Lung (tissue), 11 donors: ENCODE measurements at regions not wholly inside any gene's neighbourhood (a gene's known extent, or its start where the extent isn't known, plus 50 kb on each side); places are given as distances from the start of the nearest gene placed in this dataset.
"Not testable (repeated sequence)": the region's sequence is repeated elsewhere in the genome, so short reads cannot be mapped to it uniquely, and the experiment has no call there.

Experiments used
- ATAC-seq: fragments of 200-7000 bp; cut with Tn5 transposase; one replicate; pipeline ENCODE4 v1.9.1; 2020; ENCODE audit warnings: moderate number of reproducible peaks; ENCODE audit not compliant: insufficient read depth, low FRiP score
- DNase-seq, 3 donors: peaks; one replicate each; pipeline ENCODE4 v3.0.0-alpha.2; 2013 to 2017
- H3K27ac ChIP-seq, 2 donors: one replicate each; pipeline ENCODE4 v1.5.1; 2013; ENCODE audit warnings: mild to moderate bottlenecking in 2 of 2, moderate library complexity in 2 of 2, control low read depth in 1 of 2, inconsistent platforms in 1 of 2, low read depth in 1 of 2, low read length in 1 of 2
- H3K27me3 ChIP-seq, 3 donors: one replicate each; pipeline ENCODE4 v1.5.1; 2013; ENCODE audit warnings: low read length in 2 of 3; ENCODE audit not compliant: control insufficient read depth in 3 of 3, insufficient read depth in 3 of 3
- H3K36me3 ChIP-seq, 4 donors: one replicate each; pipeline ENCODE4 v1.5.1; 2013; ENCODE audit warnings: low read length in 4 of 4, mild to moderate bottlenecking in 1 of 4, moderate library complexity in 1 of 4; ENCODE audit not compliant: control insufficient read depth in 4 of 4, insufficient read depth in 4 of 4
- H3K4me1 ChIP-seq, 5 donors: one replicate each; pipeline ENCODE4 v1.5.1; 2013; ENCODE audit warnings: low read length in 5 of 5, mild to moderate bottlenecking in 2 of 5, moderate library complexity in 1 of 5; ENCODE audit not compliant: control insufficient read depth in 5 of 5, insufficient read depth in 5 of 5
- H3K4me3 ChIP-seq: one replicate; pipeline ENCODE4 v1.5.1; 2013; ENCODE audit warnings: mild to moderate bottlenecking, control low read depth, moderate library complexity
- H3K9ac ChIP-seq, 2 donors: one replicate each; pipeline ENCODE4 v1.5.1; 2013; ENCODE audit warnings: low read length in 2 of 2, control low read depth in 1 of 2; ENCODE audit not compliant: insufficient read depth in 1 of 2
- H3K9me3 ChIP-seq, 4 donors: one replicate each; pipeline ENCODE4 v1.5.1; 2013; ENCODE audit warnings: low read length in 3 of 4, mild to moderate bottlenecking in 1 of 4, moderate library complexity in 1 of 4; ENCODE audit not compliant: control insufficient read depth in 4 of 4, insufficient read depth in 3 of 4
- CTCF ChIP-seq: IDR thresholded peaks from 2 replicates; pipeline ENCODE4 v1.5.1; 2012; ENCODE audit warnings: mild to moderate bottlenecking; ENCODE audit errors: control extremely low read depth, extremely low read depth
- WGBS, 2 donors: extraction: QIAGEN DNeasy Blood & Tissue Kit; methylation state at CpG; one replicate each; pipeline ENCODE4 v1.1.7; 2013; 5-methylcytosine and 5-hydroxymethylcytosine counted together
- donor health status: control.
- donor health status: control.
- donor health status: Bipolar disorder and iron deficiency.
- donor health status: healthy.
- donor health status: DM: yes; HTN: yes; CAD: no.

DNA sequence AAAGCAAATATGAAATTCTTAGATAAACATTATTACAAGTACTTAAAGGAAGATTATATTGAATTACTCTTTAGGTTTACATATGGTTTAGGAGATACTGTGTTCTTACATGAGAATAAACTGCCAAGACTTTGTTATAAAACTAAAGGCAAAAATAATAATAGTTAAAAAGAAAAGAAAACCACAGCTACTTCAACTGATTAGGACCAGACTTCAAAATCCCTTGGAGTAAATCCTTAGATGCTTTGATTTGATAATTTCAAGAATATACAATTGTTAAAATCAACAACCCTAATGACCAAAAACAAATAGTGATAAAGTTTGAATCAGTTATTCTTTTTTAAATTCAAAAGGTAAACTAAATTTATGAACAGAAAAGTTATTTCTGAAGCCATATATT, 389.6 kb upstream of the COX7C start:
- DNase-seq = no peak
- no peak for ATAC-seq
- no peak for TF ChIP-seq CTCF
- Histone ChIP-seq H3K4me3 (no peak overlapping the region), H3K9me3 (no peaks in the 10 kb centered on the region), H3K27me3 (no peaks in the 10 kb centered on the region), H3K36me3 (no peaks in the 10 kb centered on the region), H3K9ac (no peak overlapping the region), H3K27ac (no peak overlapping the region), H3K4me1 (no peaks in the 10 kb centered on the region)

DNA sequence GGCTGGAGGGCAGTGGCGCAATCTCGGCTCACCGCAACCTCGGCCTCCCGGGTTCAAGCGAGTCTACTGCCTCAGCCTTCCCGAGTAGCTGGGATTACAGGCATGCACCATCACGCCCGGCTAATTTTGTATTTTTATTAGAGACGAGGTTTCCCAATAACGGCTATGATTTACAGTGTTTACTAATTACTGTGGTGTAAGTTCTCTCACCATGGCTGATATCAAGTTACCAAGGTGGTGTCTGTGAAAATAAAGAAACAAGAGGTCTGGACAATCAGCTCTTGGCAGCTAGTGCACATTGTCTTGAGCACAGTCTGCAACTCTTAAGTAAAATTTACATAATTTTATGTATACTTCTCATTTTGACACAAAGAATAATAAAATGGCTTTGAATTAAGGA, 385.5 kb upstream of the COX7C start:
- no peaks in the 10 kb centered on the region for H3K36me3 ChIP-seq
- H3K27ac ChIP-seq = no peak overlapping the region
- H3K4me3 ChIP-seq = no peak overlapping the region
- no peaks in the 10 kb centered on the region for H3K27me3 ChIP-seq
- no peak for TF ChIP-seq CTCF
- DNase-seq (no peak), ATAC-seq (no peak)
- 93 to 94% methylated on average over 11 of the region's 11 CpGs for WGBS, 2 donors
- H3K9me3 ChIP-seq = no peaks in the 10 kb centered on the region
- no peak overlapping the region for H3K9ac ChIP-seq
- H3K4me1 ChIP-seq = no peaks in the 10 kb centered on the region

- ATAC-seq = no peak
- H3K4me3 ChIP-seq = no peak overlapping the region
- 0% methylated on average over 1 of the region's 1 CpG for WGBS, 2 donors
- no peaks in the 10 kb centered on the region for H3K27me3 ChIP-seq
- DNase-seq = no peak
- H3K27ac ChIP-seq = no peak overlapping the region
- no peaks in the 10 kb centered on the region for H3K4me1 ChIP-seq
- no peak for TF ChIP-seq CTCF
- H3K9me3 ChIP-seq = no peaks in the 10 kb centered on the region
- no peak overlapping the region for H3K9ac ChIP-seq
- no peaks in the 10 kb centered on the region for H3K36me3 ChIP-seq
These were observed 373.6 kb upstream of the COX7C start for GRCh38 chr5:86244153-86244552.

- no peaks in the 10 kb centered on the region for H3K9me3 ChIP-seq
- H3K27me3 ChIP-seq = no peaks in the 10 kb centered on the region
- H3K27ac ChIP-seq = no peak overlapping the region
- DNase-seq (no peak), ATAC-seq (no peak)
- H3K9ac ChIP-seq = no peak overlapping the region
- H3K4me3 ChIP-seq = no peak overlapping the region
- TF ChIP-seq CTCF = no peak
- no peaks in the 10 kb centered on the region for H3K36me3 ChIP-seq
- H3K4me1 ChIP-seq = no peaks in the 10 kb centered on the region
These were observed 359.9 kb upstream of the COX7C start for GRCh38 chr5:86257871-86258270.

GRCh38 chr5:86284400-86285190, 333.1 kb upstream of the COX7C start:
- H3K4me3 ChIP-seq = not testable (repeated sequence)

GRCh38 chr5:86287437-86287836, 330.3 kb upstream of the COX7C start:
- not testable (repeated sequence) for H3K36me3 ChIP-seq, H3K9me3 ChIP-seq, H3K4me3 ChIP-seq, H3K4me1 ChIP-seq, ATAC-seq, H3K27me3 ChIP-seq, H3K27ac ChIP-seq, DNase-seq, H3K9ac ChIP-seq
- WGBS, 2 donors = 78 to 88% methylated on average over 2 of the region's 2 CpGs

More at GRCh38 chr5:86284400-86285190, 333.1 kb upstream of the COX7C start:
- not testable (repeated sequence) for H3K27ac ChIP-seq, H3K9ac ChIP-seq, H3K4me1 ChIP-seq, H3K27me3 ChIP-seq, H3K9me3 ChIP-seq, ATAC-seq, H3K36me3 ChIP-seq, DNase-seq
- 68 to 81% methylated on average over 3 of the region's 3 CpGs for WGBS, 2 donors
